Vagina (tissue), 2 donors: ENCODE measurements at regions not wholly inside any gene's neighbourhood (a gene's known extent, or its start where the extent isn't known, plus 50 kb on each side); places are given as distances from the start of the nearest gene placed in this dataset.

Experiments used
- CTCF ChIP-seq, 3 experiments: fragments of 450-650 bp in 2 of 3; fragments of 200-600 bp in 1 of 3; sonication (generic) in 1 of 3; IDR thresholded peaks; one replicate each; pipeline ENCODE4 v1.5.1; 2017 to 2019; ENCODE audit warnings: antibody characterized with exemption in 3 of 3, mild to moderate bottlenecking in 2 of 3, moderate library complexity in 2 of 3
- POLR2A ChIP-seq, 2 donors: fragments of 450-650 bp; IDR thresholded peaks; one replicate each; pipeline ENCODE4 v1.6.1; 2017; ENCODE audit warnings: antibody characterized with exemption in 2 of 2, mild to moderate bottlenecking in 2 of 2, moderate library complexity in 2 of 2
- POLR2AphosphoS5 ChIP-seq, 2 donors: sonication (generic); formaldehyde crosslinking; IDR thresholded peaks; one replicate each; pipeline ENCODE4 v1.9.0; 2017; ENCODE audit warnings: antibody characterized with exemption in 2 of 2, mild to moderate bottlenecking in 2 of 2, low read depth in 1 of 2; ENCODE audit not compliant: insufficient read depth in 1 of 2

- TF ChIP-seq CTCF (IDR thresholded peaks at IDR 0.05) (no peak), POLR2AphosphoS5 (IDR thresholded peaks at IDR 0.05; ENCODE audit: insufficient read depth in 1 of 2, low read depth in 1 of 2) (no peak), POLR2A (IDR thresholded peaks at IDR 0.05) (no peak)
Measured at GRCh38 chr5:130975299-130975698, 189.8 kb downstream of the HINT1 start.
